AG04450 (cell line): ENCODE measurements at regions not wholly inside any gene's neighbourhood (a gene's known extent, or its start where the extent isn't known, plus 50 kb on each side); places are given as distances from the start of the nearest gene placed in this dataset.

Experiments
- CTCF ChIA-PET: fragments of 300-600, 350-600 bp; formaldehyde crosslinking; extraction: SDS; loops from one replicate; lab custom pipeline; 2022; ENCODE audit warnings: antibody characterized with exemption, inconsistent platforms; lab: Charles Lee
- POLR2A ChIA-PET: fragments of 350-600 bp; formaldehyde crosslinking; extraction: SDS; loops from one replicate; lab custom pipeline; 2021; ENCODE audit warnings: antibody characterized with exemption, inconsistent platforms; lab: Yijun Ruan, JAX
- DNase-seq: peaks from one replicate; pipeline ENCODE4 v3.0.0-alpha.2; 2011; ENCODE audit warnings: low read depth, low spot score
- H3K27ac ChIP-seq: one replicate; pipeline ENCODE4 v1.5.1; 2012; ENCODE audit warnings: low read depth, low read length, control low read depth
- H3K27me3 ChIP-seq: one replicate; pipeline ENCODE4 v1.6.0; 2012; ENCODE audit warnings: low read length; ENCODE audit not compliant: control insufficient read depth, insufficient read depth
- H3K4me3 ChIP-seq: 2 replicates; pipeline ENCODE4 v1.5.1; 2011; ENCODE audit warnings: mild to moderate bottlenecking, low read depth, low read length, control low read depth
- H3K9me3 ChIP-seq: 2 replicates; pipeline ENCODE4 v1.5.1; 2012; ENCODE audit warnings: low read length; ENCODE audit not compliant: control insufficient read depth, insufficient read depth
- TF ChIP-seq, protein P1 (sequence below): IDR thresholded peaks from 2 replicates; pipeline ENCODE4 v1.5.1; 2011; ENCODE audit warnings: low read depth, low read length, control low read depth, inconsistent platforms

DNA sequence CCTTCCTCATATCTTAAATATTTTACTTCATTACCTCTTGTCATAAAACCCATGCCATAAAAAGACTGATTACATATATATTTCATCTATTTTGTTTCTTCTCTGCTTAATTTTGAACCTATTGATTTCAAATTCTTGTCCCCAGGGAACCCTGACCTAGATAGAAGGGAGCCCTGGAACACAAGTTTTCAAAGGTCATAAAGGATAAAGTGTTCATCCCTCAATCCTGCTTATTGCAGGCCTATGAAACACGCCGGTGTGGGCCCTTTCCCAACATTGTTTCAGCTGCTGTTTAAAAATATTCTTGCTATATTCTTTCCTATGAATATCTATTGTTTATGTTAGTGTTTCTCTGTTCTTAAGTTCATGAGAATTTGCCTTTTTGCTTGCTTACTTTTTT lies 1389.5 kb upstream of the GBE1 start:
- POLR2A ChIA-PET: no interaction called here
- no peak overlapping the region for H3K27ac ChIP-seq
- TF ChIP-seq, protein P1, sequence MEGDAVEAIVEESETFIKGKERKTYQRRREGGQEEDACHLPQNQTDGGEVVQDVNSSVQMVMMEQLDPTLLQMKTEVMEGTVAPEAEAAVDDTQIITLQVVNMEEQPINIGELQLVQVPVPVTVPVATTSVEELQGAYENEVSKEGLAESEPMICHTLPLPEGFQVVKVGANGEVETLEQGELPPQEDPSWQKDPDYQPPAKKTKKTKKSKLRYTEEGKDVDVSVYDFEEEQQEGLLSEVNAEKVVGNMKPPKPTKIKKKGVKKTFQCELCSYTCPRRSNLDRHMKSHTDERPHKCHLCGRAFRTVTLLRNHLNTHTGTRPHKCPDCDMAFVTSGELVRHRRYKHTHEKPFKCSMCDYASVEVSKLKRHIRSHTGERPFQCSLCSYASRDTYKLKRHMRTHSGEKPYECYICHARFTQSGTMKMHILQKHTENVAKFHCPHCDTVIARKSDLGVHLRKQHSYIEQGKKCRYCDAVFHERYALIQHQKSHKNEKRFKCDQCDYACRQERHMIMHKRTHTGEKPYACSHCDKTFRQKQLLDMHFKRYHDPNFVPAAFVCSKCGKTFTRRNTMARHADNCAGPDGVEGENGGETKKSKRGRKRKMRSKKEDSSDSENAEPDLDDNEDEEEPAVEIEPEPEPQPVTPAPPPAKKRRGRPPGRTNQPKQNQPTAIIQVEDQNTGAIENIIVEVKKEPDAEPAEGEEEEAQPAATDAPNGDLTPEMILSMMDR: no peak
- no peaks in the 10 kb centered on the region for H3K27me3 ChIP-seq
- H3K9me3 ChIP-seq: peaks cover 5% of the 10 kb centered on the region; the same call in 1 of the 2 replicates
- CTCF ChIA-PET: no interaction called here
- DNase-seq: no peak
- no peak overlapping the region for H3K4me3 ChIP-seq

GRCh38 chr3:83140983-83141382 lies 1379.5 kb upstream of the GBE1 start:
- TF ChIP-seq, protein P1: no peak

GRCh38 chr3:83131236-83131635 lies 1369.8 kb upstream of the GBE1 start:
- H3K27ac ChIP-seq: no peak overlapping the region
- no peak for DNase-seq

More at GRCh38 chr3:83140983-83141382, 1379.5 kb upstream of the GBE1 start:
- Histone ChIP-seq H3K9me3 (no peaks in the 10 kb centered on the region), H3K27me3 (no peaks in the 10 kb centered on the region), H3K4me3 (no peak overlapping the region), H3K27ac (no peak overlapping the region)
- ChIA-PET CTCF (no interaction called here), POLR2A (no interaction called here)
- DNase-seq: no peak

DNA sequence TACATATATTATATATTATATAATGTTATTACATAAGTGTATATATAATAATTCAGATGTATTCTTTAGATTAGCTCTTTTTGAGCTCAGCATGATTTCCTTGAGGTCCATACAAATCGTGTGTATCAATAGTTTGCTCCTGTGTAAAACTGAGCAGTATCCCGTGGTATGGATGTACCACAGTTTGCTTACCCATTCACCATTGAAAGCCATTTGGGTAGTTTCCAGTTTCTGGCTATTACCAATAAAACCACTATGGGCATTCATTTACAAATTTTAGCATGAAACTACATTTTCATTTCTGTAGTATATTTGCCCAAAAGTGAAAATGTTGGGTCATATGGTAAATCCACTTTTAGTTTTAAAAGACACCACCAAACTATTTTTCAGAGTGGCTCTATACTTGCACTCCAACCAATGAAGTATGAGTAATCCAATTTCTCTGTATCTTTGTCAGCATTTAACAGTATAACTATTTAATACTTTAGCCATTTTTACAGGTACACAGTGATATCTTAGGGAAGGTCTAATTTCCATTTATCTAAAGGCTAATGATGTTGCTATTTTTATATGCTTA lies 1361.4 kb upstream of the GBE1 start:
- Histone ChIP-seq H3K9me3 (peaks cover 5% of the 10 kb centered on the region; the same call in 1 of the 2 replicates), H3K4me3 (no peak overlapping the region), H3K27ac (no peak overlapping the region), H3K27me3 (no peaks in the 10 kb centered on the region)
- DNase-seq: no peak
- CTCF ChIA-PET: no interaction called here
- POLR2A ChIA-PET: no interaction called here
- TF ChIP-seq, protein P1: no peak

More at GRCh38 chr3:83131236-83131635, 1369.8 kb upstream of the GBE1 start:
- Histone ChIP-seq H3K27me3 (no peaks in the 10 kb centered on the region), H3K4me3 (no peak overlapping the region), H3K9me3 (peaks cover 3% of the 10 kb centered on the region; the same call in 1 of the 2 replicates)
- TF ChIP-seq, protein P1: no peak
- ChIA-PET CTCF (no interaction called here), POLR2A (no interaction called here)

- Histone ChIP-seq H3K4me3 (no peak overlapping the region), H3K27me3 (no peaks in the 10 kb centered on the region), H3K9me3 (peaks cover 4% of the 10 kb centered on the region; the same call in 1 of the 2 replicates), H3K27ac (no peak overlapping the region)
- CTCF ChIA-PET: no interaction called here
- TF ChIP-seq, protein P1: no peak
- POLR2A ChIA-PET: no interaction called here
- DNase-seq: no peak
Observed at GRCh38 chr3:83093222-83093572, 1331.8 kb upstream of the GBE1 start.
